ENCODE measurements at regions not wholly inside any gene's neighbourhood (a gene's known extent, or its start where the extent isn't known, plus 50 kb on each side); places are given as distances from the start of the nearest gene placed in this dataset.

GRCh38 chr13:72384186-72384823, 343.1 kb downstream of the MZT1 start:
- no peak for DNase-seq (ENCODE audit: low read depth in 2 of 3, low spot score in 2 of 3)

DNA sequence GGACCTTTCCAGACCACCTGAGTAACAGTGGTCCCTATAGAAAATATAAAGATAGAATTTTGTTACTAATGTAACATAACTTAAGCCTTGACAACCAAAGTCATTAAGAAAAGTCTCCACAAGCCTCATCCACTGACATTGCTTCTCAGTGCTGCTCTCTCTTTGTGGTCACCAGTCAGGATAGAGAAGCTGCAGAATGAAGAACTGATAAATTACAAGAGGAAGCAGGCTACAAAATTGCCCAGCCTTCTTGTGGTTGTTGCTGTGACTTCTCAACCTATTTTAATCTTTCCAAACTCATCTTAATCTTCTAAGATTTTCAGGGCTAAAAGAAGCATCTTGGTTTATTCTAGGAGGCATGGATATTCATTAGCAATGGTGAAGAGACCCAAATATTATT, 343.8 kb downstream of the MZT1 start:
- DNase-seq (ENCODE audit: low read depth in 2 of 3, low spot score in 2 of 3): no peak

DNA sequence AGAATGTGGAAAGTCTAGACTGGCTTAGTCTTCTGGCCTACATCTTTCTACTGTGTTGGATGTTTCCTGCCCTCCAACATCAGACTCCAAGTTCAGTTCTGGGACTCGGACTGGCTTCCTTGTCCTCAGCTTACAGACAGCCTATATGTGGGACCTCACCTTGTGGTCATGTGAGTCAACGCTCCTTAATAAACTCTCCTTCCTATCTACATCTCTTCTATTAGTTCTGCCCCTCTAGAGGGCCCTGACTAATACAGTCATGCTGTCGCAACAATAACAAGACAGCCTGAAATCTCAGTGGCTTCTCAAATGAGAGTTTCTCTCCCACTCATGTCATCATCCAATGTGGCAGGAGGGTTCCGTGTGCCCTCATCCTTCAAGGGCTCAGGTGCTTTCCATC, 347.8 kb downstream of the MZT1 start:
- DNase-seq (ENCODE audit: low read depth in 2 of 3, low spot score in 2 of 3): no peak

DNA sequence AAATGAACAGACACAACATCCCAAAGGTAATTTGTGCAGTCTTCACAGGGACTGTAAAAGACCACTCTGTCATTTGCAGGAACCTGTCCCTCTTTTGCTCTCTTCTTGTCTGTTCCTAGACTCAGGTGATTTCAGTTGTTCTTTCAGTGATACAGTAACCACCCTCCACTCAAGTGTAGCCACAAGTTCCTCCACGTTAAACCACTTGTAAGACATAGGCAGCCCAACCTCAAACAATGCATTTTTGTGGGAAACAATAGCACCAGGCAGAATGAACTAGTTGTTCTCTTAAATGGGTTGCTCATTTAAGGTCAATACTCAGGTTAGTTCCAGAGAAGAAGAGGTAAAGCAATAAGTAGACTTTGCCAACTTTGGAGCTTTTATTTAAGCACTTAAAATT, 359.4 kb downstream of the MZT1 start:
- DNase-seq (ENCODE audit: low read depth in 2 of 3, low spot score in 2 of 3): no peak

DNA sequence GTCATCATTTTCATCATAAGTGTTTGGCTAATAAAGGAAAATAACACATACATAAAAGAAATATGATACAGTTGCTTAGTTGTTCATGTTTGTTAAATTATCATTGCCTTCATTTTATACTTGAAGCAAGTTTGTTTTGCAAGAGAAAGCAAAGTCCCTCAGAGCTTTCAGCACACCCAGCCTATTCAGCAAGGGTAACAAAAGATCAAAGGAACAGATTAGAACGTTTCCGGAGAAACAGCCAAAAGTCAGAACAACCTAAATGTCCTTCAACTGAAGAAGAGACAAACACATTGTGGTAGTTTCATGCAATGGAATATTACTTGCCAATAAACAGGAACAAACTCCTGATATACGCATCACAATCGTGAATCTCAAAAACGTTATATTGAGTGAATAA, 380.7 kb downstream of the MZT1 start:
- DNase-seq (ENCODE audit: low read depth in 2 of 3, low spot score in 2 of 3): no peak

- no peak for DNase-seq (ENCODE audit: low read depth in 2 of 3, low spot score in 2 of 3)
These were observed 385.1 kb downstream of the MZT1 start for GRCh38 chr13:72342364-72342763.

DNA sequence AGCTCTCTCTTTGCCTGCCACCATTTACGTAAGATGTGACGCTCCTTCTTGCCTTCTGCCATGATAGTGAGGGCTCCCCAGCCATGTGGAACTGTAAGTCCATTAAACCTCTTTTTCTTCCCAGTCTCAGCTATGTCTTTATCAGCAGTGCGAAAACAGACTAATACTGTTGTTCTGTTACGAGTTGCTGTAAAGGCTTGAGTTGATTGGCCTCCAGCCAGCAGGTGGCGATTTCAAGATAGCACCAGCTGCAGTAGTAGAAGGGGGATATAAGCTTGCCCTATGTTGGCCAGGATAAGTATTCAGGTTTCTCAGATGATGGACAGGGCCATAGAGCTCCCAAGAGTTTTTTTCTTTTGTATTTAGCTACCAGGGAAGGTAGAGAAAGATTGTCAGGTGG, 385.5 kb downstream of the MZT1 start:
- no peak for DNase-seq (ENCODE audit: low read depth in 2 of 3, low spot score in 2 of 3)

GRCh38 chr13:72317346-72318109, 409.9 kb downstream of the MZT1 start:
- no peak for DNase-seq (ENCODE audit: low read depth in 2 of 3, low spot score in 2 of 3)

- no peak for DNase-seq (ENCODE audit: low read depth in 2 of 3, low spot score in 2 of 3)
These were observed 410.7 kb downstream of the MZT1 start for GRCh38 chr13:72316716-72317115.

DNA sequence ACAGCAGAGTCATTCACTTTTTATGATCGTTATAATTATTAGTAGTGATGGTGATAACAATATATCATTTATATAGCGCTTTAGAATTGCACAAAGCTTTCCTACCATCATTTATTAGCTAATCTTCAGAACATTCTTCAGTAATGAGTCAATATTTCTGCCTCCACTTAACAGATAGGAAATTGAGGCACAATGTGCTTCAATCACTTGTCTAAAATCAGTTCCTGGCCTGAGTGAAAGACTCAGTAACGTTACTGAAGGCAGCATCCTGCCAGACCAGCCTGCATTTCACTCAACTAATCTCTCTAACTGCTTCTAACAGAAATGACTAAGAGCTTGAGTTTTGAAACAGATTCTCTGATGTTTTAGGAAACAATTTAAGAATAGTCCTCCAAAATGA, 412.1 kb downstream of the MZT1 start:
- no peak for DNase-seq (ENCODE audit: low read depth in 2 of 3, low spot score in 2 of 3)

GRCh38 chr13:72314210-72314609, 413.2 kb downstream of the MZT1 start:
- DNase-seq (ENCODE audit: low read depth in 2 of 3, low spot score in 2 of 3): no peak

- DNase-seq (ENCODE audit: low read depth in 2 of 3, low spot score in 2 of 3): no peak
These were observed 413.9 kb downstream of the MZT1 start for GRCh38 chr13:72313546-72313945.

GRCh38 chr13:72303941-72304746, 423.3 kb downstream of the MZT1 start:
- DNase-seq (ENCODE audit: low read depth in 2 of 3, low spot score in 2 of 3): no peak

DNA sequence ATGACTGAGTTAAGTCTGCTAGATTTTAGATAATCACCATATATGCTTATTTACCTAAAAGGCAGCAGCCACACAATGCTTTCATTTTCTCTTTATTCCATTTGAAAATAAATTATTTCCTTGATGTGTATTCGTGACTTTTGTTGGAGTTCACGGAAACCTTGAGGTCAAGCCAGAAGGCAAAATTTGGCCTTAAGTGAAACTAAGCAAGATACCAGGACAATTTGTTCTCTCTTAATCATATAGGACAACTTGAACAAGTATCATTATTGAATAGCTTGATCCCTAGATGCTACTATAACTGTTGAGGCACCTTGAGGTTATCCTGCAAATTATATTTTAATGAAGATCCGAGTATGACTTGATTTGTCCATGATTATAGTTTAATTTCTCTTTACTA, 429.2 kb upstream of the DACH1 start:
- DNase-seq (ENCODE audit: low read depth in 2 of 3, low spot score in 2 of 3): no peak

DNA sequence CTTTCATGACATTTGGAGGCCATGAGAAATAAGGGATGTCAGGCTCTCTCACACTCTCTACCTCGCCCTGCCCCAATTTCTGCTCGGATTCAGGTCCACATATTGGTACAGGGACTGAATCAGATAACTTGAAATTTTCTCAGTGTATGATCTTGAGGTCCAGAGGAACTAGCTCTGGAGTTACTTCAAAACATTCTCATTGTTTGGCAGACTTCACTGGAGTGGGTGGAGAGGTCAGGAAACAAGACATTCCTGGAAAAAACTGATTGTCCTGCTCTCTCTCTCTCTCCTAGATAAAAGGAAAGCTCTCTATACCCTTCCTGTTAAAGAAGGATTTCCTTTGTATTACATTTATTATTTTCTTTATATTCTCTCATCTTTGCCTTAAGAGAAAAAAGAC, 428.1 kb upstream of the DACH1 start:
- no peak for DNase-seq (ENCODE audit: low read depth in 2 of 3, low spot score in 2 of 3)

GRCh38 chr13:72293206-72293605, 426.2 kb upstream of the DACH1 start:
- DNase-seq (ENCODE audit: low read depth in 2 of 3, low spot score in 2 of 3): no peak

- no peak for DNase-seq (ENCODE audit: low read depth in 2 of 3, low spot score in 2 of 3)
These were observed 424.1 kb upstream of the DACH1 start for GRCh38 chr13:72290962-72291681.

DNA sequence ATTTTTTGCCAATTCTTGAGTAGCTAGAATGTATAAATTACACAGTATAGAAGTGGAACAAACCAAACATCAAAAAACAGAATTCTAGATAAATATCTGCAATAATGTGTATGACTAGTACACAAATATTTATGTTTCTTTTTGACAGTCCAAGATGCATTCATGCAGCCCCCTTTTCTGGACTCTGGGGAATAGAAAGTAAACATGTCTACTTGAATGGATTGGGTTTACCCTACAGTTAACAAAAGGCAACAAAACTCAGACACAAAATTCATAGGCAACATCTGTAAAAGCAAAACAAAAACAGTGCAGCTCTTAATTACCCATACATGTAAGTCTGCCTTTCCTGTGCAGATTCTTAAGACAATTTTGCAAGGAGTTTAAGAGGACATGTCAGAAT, 419.4 kb upstream of the DACH1 start:
- DNase-seq (ENCODE audit: low read depth in 2 of 3, low spot score in 2 of 3): no peak

- no peak for DNase-seq (ENCODE audit: low read depth in 2 of 3, low spot score in 2 of 3)
These were observed 417.8 kb upstream of the DACH1 start for GRCh38 chr13:72284791-72285190.

- no peak for DNase-seq (ENCODE audit: low read depth in 2 of 3, low spot score in 2 of 3)
These were observed 394.7 kb upstream of the DACH1 start for GRCh38 chr13:72261732-72262131.

- no peak for DNase-seq (ENCODE audit: low read depth in 2 of 3, low spot score in 2 of 3)
These were observed 392.5 kb upstream of the DACH1 start for GRCh38 chr13:72259528-72259927.

Data from activated CD8-positive, alpha-beta memory T cell treated with anti-CD3 and anti-CD28 coated beads for 48 hours (primary cell).